GM19397 (cell line): ENCODE measurements at regions not wholly inside any gene's neighbourhood (a gene's known extent, or its start where the extent isn't known, plus 50 kb on each side); places are given as distances from the start of the nearest gene placed in this dataset.

Experiments
- ATAC-seq: cut with Tn5 transposase; IDR thresholded peaks from one replicate; pipeline ENCODE4 v1.9.1; 2021; ENCODE audit warnings: mild to moderate bottlenecking, moderate library complexity; ENCODE audit not compliant: unreplicated experiment

GRCh38 chr12:102601621-102602020, 121.3 kb upstream of the IGF1 start:
- no peak for ATAC-seq

GRCh38 chr12:102596687-102597086, 116.3 kb upstream of the IGF1 start:
- ATAC-seq, result no peak

- no peak for ATAC-seq
These were observed 115.7 kb upstream of the IGF1 start for GRCh38 chr12:102596031-102596430.

- ATAC-seq, result no peak
These were observed 115.0 kb upstream of the IGF1 start for GRCh38 chr12:102595315-102595714.

- no peak for ATAC-seq
These were observed 112.8 kb upstream of the IGF1 start for GRCh38 chr12:102593134-102593533.

- no peak for ATAC-seq
These were observed 111.8 kb upstream of the IGF1 start for GRCh38 chr12:102592134-102592533.

GRCh38 chr12:102573237-102573636, 92.9 kb upstream of the IGF1 start:
- ATAC-seq, result no peak

GRCh38 chr12:102571889-102572288, 91.5 kb upstream of the IGF1 start:
- ATAC-seq, result no peak

GRCh38 chr12:102570256-102570655, 89.9 kb upstream of the IGF1 start:
- ATAC-seq, result no peak

GRCh38 chr12:102569803-102570202, 89.4 kb upstream of the IGF1 start:
- ATAC-seq, result no peak

GRCh38 chr12:102568276-102568675, 87.9 kb upstream of the IGF1 start:
- no peak for ATAC-seq

GRCh38 chr12:102567031-102567985, 86.9 kb upstream of the IGF1 start:
- no peak for ATAC-seq

- no peak for ATAC-seq
These were observed 85.2 kb upstream of the IGF1 start for GRCh38 chr12:102565555-102565954.

GRCh38 chr12:102564026-102564425, 83.7 kb upstream of the IGF1 start:
- no peak for ATAC-seq

GRCh38 chr12:102562836-102563425, 82.6 kb upstream of the IGF1 start:
- no peak for ATAC-seq

GRCh38 chr12:102551186-102551585, 70.8 kb upstream of the IGF1 start:
- ATAC-seq, result no peak

GRCh38 chr12:102549691-102550090, 69.3 kb upstream of the IGF1 start:
- ATAC-seq, result no peak

- ATAC-seq, result no peak
These were observed 68.2 kb upstream of the IGF1 start for GRCh38 chr12:102548543-102548942.

GRCh38 chr12:102543494-102544485, 63.4 kb upstream of the IGF1 start:
- no peak for ATAC-seq

- no peak for ATAC-seq
These were observed 62.6 kb upstream of the IGF1 start for GRCh38 chr12:102542816-102543440.
